HFF-Myc (cell line): ENCODE measurements at regions not wholly inside any gene's neighbourhood (a gene's known extent, or its start where the extent isn't known, plus 50 kb on each side); places are given as distances from the start of the nearest gene placed in this dataset.

Experiments
- DNase-seq: peaks from one replicate; pipeline ENCODE4 v3.0.0-alpha.2; 2011; ENCODE audit warnings: low read depth; ENCODE audit errors: extremely low read depth
- H3K4me3 ChIP-seq: replicated peaks from 2 replicates; pipeline ENCODE4 v1.5.1; 2011; ENCODE audit warnings: low read depth, mild to moderate bottlenecking, control low read depth, low read length
- CTCF ChIP-seq: IDR thresholded peaks from 2 replicates; pipeline ENCODE4 v1.5.1; 2012; ENCODE audit warnings: mild to moderate bottlenecking, low read depth, low read length, control low read depth; ENCODE audit errors: missing control alignments

- H3K4me3 ChIP-seq, result no peak overlapping the region
- no peak for DNase-seq
- no peak for TF ChIP-seq CTCF
Observed at GRCh38 chr1:4939266-4939665, 284.9 kb downstream of the AJAP1 start.

GRCh38 chr1:4937876-4938534 is 283.6 kb downstream of the AJAP1 start:
- no peak overlapping the region for H3K4me3 ChIP-seq
- no peak for TF ChIP-seq CTCF
- DNase-seq, result no peak

- H3K4me3 ChIP-seq, result no peak overlapping the region
- TF ChIP-seq CTCF, result no peak
- no peak for DNase-seq
Observed at GRCh38 chr1:4935807-4936206, 281.4 kb downstream of the AJAP1 start.

GRCh38 chr1:4933232-4933631 is 278.8 kb downstream of the AJAP1 start:
- no peak for TF ChIP-seq CTCF
- no peak overlapping the region for H3K4me3 ChIP-seq
- DNase-seq, result no peak

GRCh38 chr1:4932311-4933030 is 278.1 kb downstream of the AJAP1 start:
- TF ChIP-seq CTCF, result no peak
- DNase-seq, result no peak
- H3K4me3 ChIP-seq, result no peak overlapping the region

- TF ChIP-seq CTCF, result no peak
- DNase-seq, result no peak
- no peak overlapping the region for H3K4me3 ChIP-seq
Observed at GRCh38 chr1:4931486-4931885, 277.1 kb downstream of the AJAP1 start.
